ENCODE measurements at regions not wholly inside any gene's neighbourhood (a gene's known extent, or its start where the extent isn't known, plus 50 kb on each side); places are given as distances from the start of the nearest gene placed in this dataset.

DNA sequence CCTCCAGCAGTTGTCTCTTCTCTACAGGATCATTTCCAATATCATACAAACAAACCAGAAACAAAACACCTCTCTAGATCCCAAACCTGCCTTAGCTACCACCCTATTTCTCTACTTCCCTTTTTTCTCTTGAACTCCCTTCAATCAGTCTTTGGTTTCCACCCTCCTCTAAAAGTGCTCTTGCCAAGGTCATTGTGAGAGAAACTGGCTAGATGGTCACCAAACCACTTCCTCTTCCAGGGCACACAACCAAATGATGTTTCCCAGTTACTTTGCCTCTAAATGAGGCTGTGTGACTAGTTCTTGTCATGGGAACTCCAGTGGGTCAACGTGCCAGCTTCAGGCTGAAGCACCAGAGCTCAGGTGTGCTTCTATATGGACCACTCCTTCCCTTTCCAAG lies 85.8 kb upstream of the ARMC2 start:
- intact Hi-C loops (cut with DNase I), result no loop called here
- Histone ChIP-seq H3K27me3 (no peaks in the 10 kb centered on the region), H3K4me3 (no peak overlapping the region), H3K36me3 (no peaks in the 10 kb centered on the region), H3K27ac (no peak overlapping the region), H3K4me1 (ENCODE audit: insufficient read depth) (no peaks in the 10 kb centered on the region), H3K9me3 (no peaks in the 10 kb centered on the region)
- TF ChIP-seq EP300 (IDR thresholded peaks at IDR 0.05) (no peak), POLR2A (IDR thresholded peaks at IDR 0.05) (no peak)
- TF ChIP-seq, protein P1, sequence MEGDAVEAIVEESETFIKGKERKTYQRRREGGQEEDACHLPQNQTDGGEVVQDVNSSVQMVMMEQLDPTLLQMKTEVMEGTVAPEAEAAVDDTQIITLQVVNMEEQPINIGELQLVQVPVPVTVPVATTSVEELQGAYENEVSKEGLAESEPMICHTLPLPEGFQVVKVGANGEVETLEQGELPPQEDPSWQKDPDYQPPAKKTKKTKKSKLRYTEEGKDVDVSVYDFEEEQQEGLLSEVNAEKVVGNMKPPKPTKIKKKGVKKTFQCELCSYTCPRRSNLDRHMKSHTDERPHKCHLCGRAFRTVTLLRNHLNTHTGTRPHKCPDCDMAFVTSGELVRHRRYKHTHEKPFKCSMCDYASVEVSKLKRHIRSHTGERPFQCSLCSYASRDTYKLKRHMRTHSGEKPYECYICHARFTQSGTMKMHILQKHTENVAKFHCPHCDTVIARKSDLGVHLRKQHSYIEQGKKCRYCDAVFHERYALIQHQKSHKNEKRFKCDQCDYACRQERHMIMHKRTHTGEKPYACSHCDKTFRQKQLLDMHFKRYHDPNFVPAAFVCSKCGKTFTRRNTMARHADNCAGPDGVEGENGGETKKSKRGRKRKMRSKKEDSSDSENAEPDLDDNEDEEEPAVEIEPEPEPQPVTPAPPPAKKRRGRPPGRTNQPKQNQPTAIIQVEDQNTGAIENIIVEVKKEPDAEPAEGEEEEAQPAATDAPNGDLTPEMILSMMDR (IDR thresholded peaks at IDR 0.05), result no peak
- 92 to 95% (median 94%) methylated on average over 1 of the region's 1 CpG for WGBS, 3 donors
- peak in 1 of 5 donors; percentile 3 for DNase-seq

DNA sequence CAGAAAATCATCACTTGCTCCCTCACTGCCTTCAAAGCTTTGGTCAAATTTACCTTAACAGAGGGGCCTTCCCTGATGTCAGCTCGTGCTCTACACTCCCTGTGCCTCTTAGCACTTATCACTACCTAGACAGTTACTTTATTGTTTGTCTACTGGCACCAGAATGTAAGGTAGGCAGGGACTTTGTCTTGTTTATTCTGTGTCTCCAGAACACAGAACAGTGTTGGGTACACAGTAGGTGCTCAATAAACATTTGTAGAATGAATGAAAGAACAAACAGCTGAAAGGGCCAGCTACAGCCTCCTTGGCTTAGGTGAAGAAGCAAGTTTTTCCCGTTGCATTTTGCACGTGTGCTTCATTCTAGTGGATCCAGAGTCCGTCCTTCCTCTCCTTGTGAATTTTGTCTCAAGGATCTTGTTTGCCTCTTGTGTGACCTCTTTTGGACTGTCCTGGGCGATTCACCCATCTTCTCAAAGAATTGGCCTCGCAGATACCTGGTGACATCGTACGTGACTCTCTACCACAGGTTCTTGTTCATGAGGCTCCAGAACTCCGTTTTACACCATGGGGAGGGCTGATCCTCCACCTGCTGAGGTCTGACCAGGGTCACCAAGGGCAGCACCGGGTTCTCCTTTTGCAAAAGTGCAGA lies 84.2 kb upstream of the ARMC2 start:
- Histone ChIP-seq H3K27ac (no peak overlapping the region), H3K9me3 (no peaks in the 10 kb centered on the region), H3K27me3 (no peaks in the 10 kb centered on the region), H3K4me3 (no peak overlapping the region), H3K36me3 (no peaks in the 10 kb centered on the region), H3K4me1 (ENCODE audit: insufficient read depth) (no peaks in the 10 kb centered on the region)
- TF ChIP-seq, protein P1 (IDR thresholded peaks at IDR 0.05), result no peak
- TF ChIP-seq POLR2A (IDR thresholded peaks at IDR 0.05) (no peak), EP300 (IDR thresholded peaks at IDR 0.05) (no peak)
- intact Hi-C loops (cut with DNase I), result no loop called here
- 87 to 94% (median 88%) methylated on average over 10 of the region's 10 CpGs for WGBS, 3 donors
- DNase-seq, result no peak

DNA sequence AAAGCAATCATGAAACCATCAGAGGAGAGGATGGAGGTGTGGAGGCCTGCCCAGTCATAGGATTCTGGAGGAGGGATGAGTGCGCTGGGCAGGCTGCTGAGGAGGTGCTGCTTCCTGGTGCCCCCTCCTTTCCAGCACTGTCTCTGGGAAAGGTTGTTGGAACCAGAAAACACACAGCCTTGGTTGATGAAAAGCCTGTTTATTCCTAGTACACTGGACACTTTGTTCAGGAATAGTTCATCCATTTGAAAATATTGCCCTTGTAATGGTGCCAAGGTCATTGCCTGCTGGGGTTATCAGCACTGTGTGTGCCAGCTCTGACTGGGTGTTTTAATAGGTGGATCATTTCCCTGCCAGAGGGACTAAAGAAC lies 83.7 kb upstream of the ARMC2 start:
- intact Hi-C loops (cut with DNase I), result no loop called here
- no peaks in the 10 kb centered on the region for H3K9me3 ChIP-seq
- H3K4me3 ChIP-seq, result no peak overlapping the region
- WGBS, 3 donors, result 67 to 100% (median 78%) methylated on average over 1 of the region's 1 CpG
- TF ChIP-seq EP300 (IDR thresholded peaks at IDR 0.05), result no peak
- TF ChIP-seq, protein P1 (IDR thresholded peaks at IDR 0.05), result no peak
- TF ChIP-seq POLR2A (IDR thresholded peaks at IDR 0.05), result no peak
- no peaks in the 10 kb centered on the region for H3K27me3 ChIP-seq
- H3K36me3 ChIP-seq, result no peaks in the 10 kb centered on the region
- DNase-seq, result no peak
- H3K27ac ChIP-seq, result no peak overlapping the region
- H3K4me1 ChIP-seq (ENCODE audit: insufficient read depth), result no peaks in the 10 kb centered on the region

DNA sequence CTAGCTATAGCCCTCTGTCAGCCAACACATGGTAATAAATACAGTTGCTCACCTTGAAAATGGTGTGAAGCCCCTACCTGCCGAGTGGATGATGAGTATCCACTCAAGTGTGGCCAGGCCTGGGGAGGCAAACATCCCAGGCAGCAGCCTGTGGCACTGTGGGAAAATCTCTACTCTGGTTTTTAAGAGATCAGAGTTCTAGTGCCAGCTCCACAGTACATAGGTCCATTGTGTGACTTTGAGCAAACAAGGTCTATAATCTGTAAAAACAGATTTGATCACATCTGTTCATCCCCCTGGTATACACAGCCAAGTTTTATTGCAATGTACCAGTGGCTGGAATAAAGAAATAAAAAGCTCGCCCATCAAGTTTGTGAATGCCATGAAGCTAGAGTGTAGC lies 82.7 kb upstream of the ARMC2 start:
- Histone ChIP-seq H3K9me3 (no peaks in the 10 kb centered on the region), H3K27me3 (no peaks in the 10 kb centered on the region), H3K27ac (no peak overlapping the region), H3K4me1 (ENCODE audit: insufficient read depth) (no peaks in the 10 kb centered on the region), H3K4me3 (no peak overlapping the region), H3K36me3 (no peaks in the 10 kb centered on the region)
- TF ChIP-seq, protein P1 (IDR thresholded peaks at IDR 0.05), result no peak
- TF ChIP-seq POLR2A (IDR thresholded peaks at IDR 0.05), result no peak
- no peak for TF ChIP-seq EP300 (IDR thresholded peaks at IDR 0.05)
- 96 to 99% (median 99%) methylated on average over 2 of the region's 2 CpGs for WGBS, 3 donors
- intact Hi-C loops (cut with DNase I), result no loop called here
- DNase-seq, result no peak
